ENCODE measurements at regions not wholly inside any gene's neighbourhood (a gene's known extent, or its start where the extent isn't known, plus 50 kb on each side); places are given as distances from the start of the nearest gene placed in this dataset.

DNA sequence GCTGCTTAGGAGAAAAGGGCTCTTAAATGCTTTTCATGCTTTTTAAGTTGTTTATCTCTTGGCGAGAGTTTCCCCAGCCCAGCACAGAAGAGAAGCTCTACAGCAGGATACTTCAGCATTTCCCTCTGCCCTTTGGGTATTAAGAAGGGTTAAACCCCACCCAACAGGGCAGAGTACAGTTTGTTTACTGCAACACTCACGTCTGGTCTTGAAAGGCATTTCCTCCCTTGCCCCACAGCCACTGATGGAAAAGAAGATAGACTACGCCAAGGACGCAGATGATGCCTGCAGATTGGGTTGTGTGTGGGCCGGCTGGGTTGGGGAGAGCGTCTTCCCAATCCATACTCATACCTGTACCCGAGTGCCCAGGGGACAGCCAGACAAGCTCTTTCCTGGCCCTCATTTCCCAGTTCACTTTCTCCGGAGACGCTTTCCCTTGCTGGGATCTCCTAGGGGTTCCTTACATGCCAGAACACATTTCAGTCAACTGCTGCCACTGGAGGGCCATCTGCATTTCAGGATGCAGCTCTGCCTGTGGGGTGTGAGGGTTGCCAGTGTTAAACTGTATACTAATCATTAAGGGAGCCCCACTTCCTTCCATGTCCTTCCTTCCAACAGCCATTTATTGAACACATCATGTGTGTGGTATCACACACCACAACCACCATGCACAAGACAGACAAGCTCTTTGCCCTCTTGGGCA is 96.5 kb upstream of the DHX15 start:
- Mint-ChIP-seq H3K4me1 (ENCODE audit: low read depth) (no peaks in the 10 kb centered on the region), H3K4me3 (no peak overlapping the region), H3K27ac (no peak overlapping the region), H3K36me3 (ENCODE audit: low read depth) (no peaks in the 10 kb centered on the region), H3K9me3 (no peaks in the 10 kb centered on the region), H3K27me3 (ENCODE audit: low read depth) (no peaks in the 10 kb centered on the region)
- no peak for DNase-seq (ENCODE audit: low spot score)

DNA sequence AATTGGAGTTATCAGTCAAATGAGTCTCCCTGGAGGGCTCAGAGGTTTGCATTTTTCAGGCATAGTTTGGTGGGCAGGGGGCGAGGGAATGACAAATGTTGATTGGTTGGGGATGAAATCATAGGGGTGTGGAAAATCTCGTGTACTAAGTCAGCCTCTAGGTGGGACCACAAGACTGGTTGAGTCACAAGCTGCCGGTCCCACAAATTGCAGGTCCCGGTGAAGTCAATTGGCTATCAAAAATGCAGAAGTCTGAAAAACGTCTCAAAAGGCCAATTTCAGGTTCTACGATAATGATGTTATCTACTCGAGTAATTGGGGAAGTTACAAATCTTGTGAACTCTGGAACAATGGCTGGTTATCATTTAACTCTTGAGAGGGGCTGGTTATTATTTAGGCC is 98.8 kb upstream of the DHX15 start:
- H3K27me3 Mint-ChIP-seq (ENCODE audit: low read depth), result no peaks in the 10 kb centered on the region
- no peak for DNase-seq (ENCODE audit: low spot score)
- H3K4me3 Mint-ChIP-seq, result no peak overlapping the region
- no peak overlapping the region for H3K27ac Mint-ChIP-seq
- H3K9me3 Mint-ChIP-seq, result no peaks in the 10 kb centered on the region
- H3K4me1 Mint-ChIP-seq (ENCODE audit: low read depth), result no peaks in the 10 kb centered on the region
- no peaks in the 10 kb centered on the region for H3K36me3 Mint-ChIP-seq (ENCODE audit: low read depth)

DNA sequence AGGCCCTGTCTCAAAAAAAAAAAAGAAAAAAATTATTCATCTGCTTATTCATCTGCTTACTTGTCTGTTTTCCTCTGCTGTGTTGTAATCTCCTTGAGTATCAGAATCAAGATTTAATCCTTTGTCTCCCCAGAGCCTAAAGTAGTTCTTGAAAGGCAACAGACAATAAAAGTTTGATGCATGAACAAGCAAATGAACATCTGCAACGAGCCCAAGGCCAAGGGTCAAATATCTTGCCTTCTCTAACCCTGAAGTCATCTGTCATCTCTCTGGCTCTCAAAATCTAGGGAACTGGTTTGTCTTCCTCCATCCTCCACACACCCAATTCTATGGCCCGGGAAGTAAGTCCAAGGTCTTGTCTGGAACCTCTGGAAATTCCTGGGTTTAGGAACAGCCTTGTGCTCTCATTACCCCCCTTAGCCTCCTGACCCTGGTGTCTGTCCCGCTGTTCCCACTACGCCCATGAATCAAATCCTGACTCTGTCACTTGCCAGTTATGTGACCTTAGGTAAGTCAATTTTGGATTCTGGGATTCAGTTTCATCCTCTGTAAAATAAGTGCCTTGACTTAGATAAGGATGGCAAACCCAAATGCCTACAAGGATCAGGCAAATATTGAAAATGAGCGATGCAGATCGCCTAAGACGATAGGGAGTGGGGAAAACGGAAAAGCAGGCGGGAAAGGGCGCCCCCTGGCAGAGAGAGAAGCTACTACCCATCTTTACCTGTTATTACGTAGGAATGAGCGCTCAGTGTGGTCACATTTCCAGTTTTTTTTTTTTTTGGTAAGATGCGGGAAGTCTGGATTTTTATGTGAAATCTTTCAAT is 102.7 kb upstream of the DHX15 start:
- no peak overlapping the region for H3K4me3 Mint-ChIP-seq
- peak; percentile 6 for DNase-seq (ENCODE audit: low spot score)

DNA sequence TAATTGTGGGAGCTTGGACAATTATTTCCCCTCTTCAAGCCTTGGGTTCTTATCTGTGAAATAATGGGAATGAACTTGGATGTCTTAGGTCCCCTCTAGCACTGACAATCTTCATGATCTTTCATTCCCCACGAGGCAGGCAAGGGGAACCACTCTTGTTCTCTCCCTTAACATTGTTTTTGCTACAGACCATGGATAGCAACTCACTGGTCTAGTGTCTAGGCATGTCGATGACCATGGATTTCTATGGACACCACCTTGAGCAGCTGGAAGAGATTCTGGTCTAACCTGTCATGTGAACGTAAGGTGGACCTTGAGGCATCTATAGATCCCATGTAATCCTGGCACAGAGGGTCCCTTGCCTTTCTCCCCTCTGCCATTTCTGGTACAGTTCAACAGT is 104.1 kb upstream of the DHX15 start:
- no peak overlapping the region for H3K4me3 Mint-ChIP-seq
- DNase-seq (ENCODE audit: low spot score), result no peak
- H3K27ac Mint-ChIP-seq, result no peak overlapping the region
- no peaks in the 10 kb centered on the region for H3K9me3 Mint-ChIP-seq
- no peaks in the 10 kb centered on the region for H3K36me3 Mint-ChIP-seq (ENCODE audit: low read depth)
- no peaks in the 10 kb centered on the region for H3K27me3 Mint-ChIP-seq (ENCODE audit: low read depth)
- H3K4me1 Mint-ChIP-seq (ENCODE audit: low read depth), result no peaks in the 10 kb centered on the region

More for the DNA sequence above, 102.7 kb upstream of the DHX15 start:
- no peaks in the 10 kb centered on the region for H3K9me3 Mint-ChIP-seq
- H3K27me3 Mint-ChIP-seq (ENCODE audit: low read depth), result no peaks in the 10 kb centered on the region
- no peaks in the 10 kb centered on the region for H3K4me1 Mint-ChIP-seq (ENCODE audit: low read depth)
- no peak overlapping the region for H3K27ac Mint-ChIP-seq
- no peaks in the 10 kb centered on the region for H3K36me3 Mint-ChIP-seq (ENCODE audit: low read depth)

DNA sequence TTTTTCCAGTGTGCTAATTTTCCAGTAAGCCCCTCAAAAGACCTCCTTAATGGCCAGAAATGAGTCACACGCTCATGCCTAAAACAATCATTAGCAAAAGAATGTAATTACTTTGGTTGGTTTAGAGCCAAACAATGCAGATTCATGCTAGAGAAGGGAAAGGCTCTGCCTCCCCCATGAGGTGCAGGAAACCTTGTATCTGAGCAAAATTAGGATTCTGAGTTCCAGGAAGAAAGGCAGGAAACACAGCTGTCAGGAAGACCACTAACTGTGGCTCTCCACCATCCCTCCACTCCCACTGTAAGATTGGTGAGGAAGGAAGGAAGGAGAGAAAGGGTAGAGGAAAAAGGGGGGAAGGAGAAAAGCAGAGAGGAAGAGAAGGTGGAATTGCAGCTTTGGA is 104.9 kb upstream of the DHX15 start:
- Mint-ChIP-seq H3K36me3 (ENCODE audit: low read depth) (no peaks in the 10 kb centered on the region), H3K27ac (no peak overlapping the region), H3K9me3 (no peaks in the 10 kb centered on the region), H3K4me3 (no peak overlapping the region), H3K4me1 (ENCODE audit: low read depth) (no peaks in the 10 kb centered on the region), H3K27me3 (ENCODE audit: low read depth) (no peaks in the 10 kb centered on the region)
- no peak for DNase-seq (ENCODE audit: low spot score)

DNA sequence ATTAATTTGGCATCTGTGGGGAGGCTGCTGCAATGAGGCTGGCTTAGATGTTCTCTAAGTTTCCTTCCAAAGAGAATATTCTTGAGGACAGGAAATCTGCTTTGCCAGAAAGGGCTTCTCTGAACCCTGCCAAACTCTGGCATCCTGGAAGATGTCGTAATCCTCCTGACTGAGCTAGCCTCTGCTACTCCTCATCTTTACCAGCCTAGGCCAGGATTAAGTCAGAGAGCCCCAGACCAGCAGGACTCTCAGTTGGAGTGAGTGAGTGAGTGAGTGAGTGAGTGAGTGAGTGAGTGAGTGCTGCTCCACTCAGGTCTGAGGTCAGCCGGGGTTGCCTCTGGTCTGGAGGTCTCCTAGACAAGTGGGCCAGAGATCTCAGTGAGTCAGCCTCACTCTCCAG is 104.9 kb upstream of the SOD3 start:
- no peak for DNase-seq (ENCODE audit: low spot score)

DNA sequence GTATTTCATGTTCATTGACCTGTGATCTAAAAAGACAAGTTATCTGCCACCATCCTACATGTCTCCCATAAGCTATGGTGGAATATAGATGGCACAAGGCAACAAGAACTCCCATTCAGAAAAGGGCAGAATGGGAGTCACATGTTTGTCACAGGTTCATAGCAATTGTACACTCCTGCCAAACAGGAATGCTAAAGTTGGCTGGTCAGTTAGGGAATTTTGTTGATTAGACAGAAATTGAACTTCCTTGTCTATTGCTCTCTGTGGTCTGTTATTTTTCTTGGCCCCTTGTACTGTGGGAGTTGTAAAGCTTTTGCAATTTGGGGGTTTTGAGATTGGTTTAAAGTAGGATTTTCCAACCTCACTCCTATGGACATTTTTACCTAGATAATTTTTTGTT is 101.7 kb upstream of the SOD3 start:
- H3K4me1 Mint-ChIP-seq (ENCODE audit: low read depth), result no peaks in the 10 kb centered on the region
- H3K4me3 Mint-ChIP-seq, result no peak overlapping the region
- no peaks in the 10 kb centered on the region for H3K9me3 Mint-ChIP-seq
- no peaks in the 10 kb centered on the region for H3K36me3 Mint-ChIP-seq (ENCODE audit: low read depth)
- no peaks in the 10 kb centered on the region for H3K27me3 Mint-ChIP-seq (ENCODE audit: low read depth)
- no peak overlapping the region for H3K27ac Mint-ChIP-seq
- DNase-seq (ENCODE audit: low spot score), result no peak

More for the DNA sequence above, 104.9 kb upstream of the SOD3 start:
- Mint-ChIP-seq H3K4me1 (ENCODE audit: low read depth) (no peaks in the 10 kb centered on the region), H3K27me3 (ENCODE audit: low read depth) (no peaks in the 10 kb centered on the region), H3K4me3 (no peak overlapping the region), H3K27ac (no peak overlapping the region), H3K9me3 (no peaks in the 10 kb centered on the region), H3K36me3 (ENCODE audit: low read depth) (no peaks in the 10 kb centered on the region)

DNA sequence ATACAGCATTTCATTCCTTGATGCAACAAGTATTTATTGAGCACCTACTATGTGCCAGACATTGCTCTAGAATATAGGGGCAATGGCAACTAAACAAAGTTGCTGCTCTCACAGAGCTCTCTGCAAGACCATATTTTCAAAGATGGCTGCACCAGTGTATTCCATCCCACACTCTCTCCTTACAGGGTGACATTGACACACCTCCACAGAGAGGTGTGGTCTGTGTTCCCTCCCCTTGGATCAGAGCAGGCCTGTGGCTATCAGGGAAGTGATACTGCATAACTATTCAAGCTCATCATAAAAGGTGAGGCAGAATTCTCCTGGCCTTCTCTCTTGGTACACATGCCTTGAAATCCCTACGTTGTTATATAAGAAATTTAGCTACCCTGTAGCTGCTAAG is 95.3 kb upstream of the SOD3 start:
- H3K27me3 Mint-ChIP-seq (ENCODE audit: low read depth), result no peaks in the 10 kb centered on the region
- H3K9me3 Mint-ChIP-seq, result no peaks in the 10 kb centered on the region
- H3K27ac Mint-ChIP-seq, result no peak overlapping the region
- no peaks in the 10 kb centered on the region for H3K4me1 Mint-ChIP-seq (ENCODE audit: low read depth)
- H3K4me3 Mint-ChIP-seq, result no peak overlapping the region
- no peak for DNase-seq (ENCODE audit: low spot score)
- no peaks in the 10 kb centered on the region for H3K36me3 Mint-ChIP-seq (ENCODE audit: low read depth)

DNA sequence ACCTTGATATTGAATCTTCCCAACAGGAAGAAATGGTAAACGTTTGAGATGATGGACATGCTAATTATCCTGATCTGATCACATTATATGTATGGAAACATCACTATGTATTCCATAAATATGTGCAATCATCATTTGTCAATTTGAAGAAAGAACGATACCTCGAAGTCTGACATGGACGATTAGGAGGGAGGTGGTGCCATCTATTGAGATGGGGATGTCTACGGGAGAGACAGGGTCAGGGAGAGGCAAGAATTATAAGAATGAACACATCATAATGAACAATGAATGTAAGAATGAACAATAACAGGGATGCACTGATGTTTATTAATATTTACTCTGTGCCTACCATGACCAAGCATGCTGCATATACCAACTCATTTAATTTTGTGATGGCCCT is 93.7 kb upstream of the SOD3 start:
- H3K27ac Mint-ChIP-seq, result no peak overlapping the region
- no peaks in the 10 kb centered on the region for H3K36me3 Mint-ChIP-seq (ENCODE audit: low read depth)
- no peak for DNase-seq (ENCODE audit: low spot score)
- H3K4me1 Mint-ChIP-seq (ENCODE audit: low read depth), result no peaks in the 10 kb centered on the region
- no peaks in the 10 kb centered on the region for H3K27me3 Mint-ChIP-seq (ENCODE audit: low read depth)
- H3K9me3 Mint-ChIP-seq, result no peaks in the 10 kb centered on the region
- no peak overlapping the region for H3K4me3 Mint-ChIP-seq

DNA sequence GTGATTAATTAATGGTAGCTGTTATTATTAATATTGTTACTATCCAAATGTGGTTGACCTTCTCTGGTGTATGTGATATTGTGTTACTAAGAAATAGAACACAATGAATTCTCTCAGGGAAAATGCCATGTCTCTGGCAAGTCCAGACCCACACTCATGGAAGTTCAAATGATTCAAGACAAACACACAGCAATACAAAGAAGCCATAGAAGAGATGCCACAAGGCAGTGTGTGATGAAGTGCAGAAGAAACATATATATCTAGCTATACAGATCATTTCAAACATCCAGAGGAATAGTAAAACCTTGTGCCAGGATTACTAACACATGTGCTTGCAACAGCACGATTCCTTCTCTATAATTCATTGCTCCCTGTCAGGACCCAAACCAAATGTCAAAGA is 93.1 kb upstream of the SOD3 start:
- no peak overlapping the region for H3K27ac Mint-ChIP-seq
- H3K4me3 Mint-ChIP-seq, result no peak overlapping the region
- DNase-seq (ENCODE audit: low spot score), result no peak
- H3K36me3 Mint-ChIP-seq (ENCODE audit: low read depth), result no peaks in the 10 kb centered on the region
- H3K9me3 Mint-ChIP-seq, result no peaks in the 10 kb centered on the region
- H3K4me1 Mint-ChIP-seq (ENCODE audit: low read depth), result no peaks in the 10 kb centered on the region
- H3K27me3 Mint-ChIP-seq (ENCODE audit: low read depth), result no peaks in the 10 kb centered on the region

DNA sequence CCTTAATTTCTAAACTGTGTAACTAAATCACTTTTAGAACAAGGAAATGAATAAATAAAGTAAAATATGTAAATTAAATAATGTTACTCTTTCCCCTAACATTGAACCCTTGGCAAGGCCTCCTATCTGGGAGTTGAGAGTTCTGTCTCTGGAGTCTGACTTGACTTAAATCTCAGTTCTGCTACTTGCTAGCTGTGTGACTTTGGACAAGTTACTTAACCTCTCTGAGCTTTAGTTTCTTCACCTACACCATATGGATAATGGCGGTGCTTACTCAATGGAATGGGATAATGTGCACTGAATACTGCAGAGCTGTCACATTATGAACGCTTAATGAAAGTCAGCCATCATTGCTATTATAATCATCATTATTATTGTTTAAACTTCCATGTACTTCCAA is 92.1 kb upstream of the SOD3 start:
- no peaks in the 10 kb centered on the region for H3K4me1 Mint-ChIP-seq (ENCODE audit: low read depth)

DNA sequence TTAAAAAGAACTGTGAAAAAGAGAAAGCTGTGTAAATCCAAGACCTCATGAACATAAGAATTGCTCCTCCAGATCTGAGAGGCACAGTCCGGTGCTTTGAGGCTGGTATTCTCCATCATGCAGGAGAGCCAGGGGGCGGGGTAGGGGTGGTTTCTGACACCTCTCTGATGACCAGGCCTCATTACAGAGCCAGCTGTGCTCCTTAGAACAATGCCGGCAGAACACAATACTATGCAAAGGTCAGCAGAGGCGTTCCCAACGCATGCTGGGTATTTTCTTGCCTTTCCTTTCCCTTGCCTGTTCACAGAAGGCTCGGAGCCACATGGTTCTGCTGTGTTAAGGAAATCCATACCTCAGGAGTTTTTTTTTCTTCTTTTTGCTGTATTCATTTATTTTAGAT is 91.2 kb upstream of the SOD3 start:
- DNase-seq (ENCODE audit: low spot score), result no peak

More for the DNA sequence above, 92.1 kb upstream of the SOD3 start:
- H3K9me3 Mint-ChIP-seq, result no peaks in the 10 kb centered on the region
- H3K27ac Mint-ChIP-seq, result no peak overlapping the region
- no peaks in the 10 kb centered on the region for H3K27me3 Mint-ChIP-seq (ENCODE audit: low read depth)
- no peak overlapping the region for H3K4me3 Mint-ChIP-seq
- no peak for DNase-seq (ENCODE audit: low spot score)
- H3K36me3 Mint-ChIP-seq (ENCODE audit: low read depth), result no peaks in the 10 kb centered on the region

DNA sequence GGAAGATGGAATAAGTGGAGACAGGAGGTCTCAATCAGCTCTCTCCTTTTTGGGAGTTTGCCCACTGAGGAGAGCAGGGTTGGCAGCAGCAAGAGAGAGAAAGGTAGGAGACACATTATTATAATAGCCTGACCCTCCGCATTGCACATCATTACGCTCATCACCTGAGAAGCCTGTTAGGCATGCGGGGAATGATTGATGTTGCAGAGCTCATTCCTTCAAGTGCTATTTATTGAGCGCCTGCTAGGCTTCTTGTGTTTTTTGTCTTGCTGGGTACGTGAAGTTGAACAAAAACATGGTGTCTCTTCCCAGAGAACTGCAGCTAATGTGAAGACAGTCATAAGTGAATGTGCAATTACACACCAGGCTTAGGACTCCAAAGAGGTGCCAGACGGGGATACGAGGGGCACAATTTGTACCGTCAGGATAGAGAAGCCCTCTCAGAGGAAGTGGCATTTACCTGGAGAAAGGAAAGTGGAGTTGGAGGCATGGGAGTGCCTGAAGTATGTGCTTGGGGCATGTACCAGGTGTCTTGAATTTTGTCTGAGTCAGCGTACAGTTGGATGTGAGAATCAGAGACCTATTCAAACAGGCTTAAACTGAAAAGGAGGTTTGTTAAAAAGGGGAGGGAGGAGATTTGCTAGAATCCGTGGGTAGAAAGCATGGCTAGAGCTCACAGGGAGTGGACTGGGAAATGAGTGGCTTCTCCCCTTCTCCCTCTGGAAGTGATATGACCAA is 90.2 kb upstream of the SOD3 start:
- Mint-ChIP-seq H3K4me1 (ENCODE audit: low read depth) (no peaks in the 10 kb centered on the region), H3K36me3 (ENCODE audit: low read depth) (no peaks in the 10 kb centered on the region), H3K9me3 (no peaks in the 10 kb centered on the region), H3K27me3 (ENCODE audit: low read depth) (no peaks in the 10 kb centered on the region), H3K27ac (no peak overlapping the region), H3K4me3 (no peak overlapping the region)
- DNase-seq (ENCODE audit: low spot score), result no peak

More for the DNA sequence above, 91.2 kb upstream of the SOD3 start:
- Mint-ChIP-seq H3K4me1 (ENCODE audit: low read depth) (no peaks in the 10 kb centered on the region), H3K4me3 (no peak overlapping the region), H3K27me3 (ENCODE audit: low read depth) (no peaks in the 10 kb centered on the region), H3K36me3 (ENCODE audit: low read depth) (no peaks in the 10 kb centered on the region), H3K9me3 (no peaks in the 10 kb centered on the region), H3K27ac (no peak overlapping the region)

DNA sequence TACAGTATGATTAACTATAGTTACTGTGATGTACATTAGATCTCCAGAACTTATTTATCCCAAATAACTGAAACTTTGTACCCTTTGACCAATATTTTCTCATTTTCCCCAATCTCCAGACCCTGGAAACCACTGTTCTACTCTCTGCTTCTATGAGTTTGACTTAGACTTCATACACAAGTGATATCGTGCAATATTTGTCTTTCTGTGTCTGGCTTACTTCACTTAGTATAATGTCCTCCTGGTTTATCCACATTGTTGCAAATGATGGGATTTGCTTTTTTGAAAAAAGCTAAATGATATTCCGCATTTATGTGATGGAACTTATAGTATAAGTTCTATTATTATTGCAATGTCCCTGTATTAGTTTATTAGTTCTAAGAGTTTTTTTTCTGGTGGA is 81.8 kb upstream of the SOD3 start:
- Mint-ChIP-seq H3K36me3 (ENCODE audit: low read depth) (no peaks in the 10 kb centered on the region), H3K27ac (no peak overlapping the region)

More for the DNA sequence above, 81.8 kb upstream of the SOD3 start:
- Mint-ChIP-seq H3K27me3 (ENCODE audit: low read depth) (no peaks in the 10 kb centered on the region), H3K4me3 (no peak overlapping the region), H3K9me3 (peaks cover 10% of the 10 kb centered on the region), H3K4me1 (ENCODE audit: low read depth) (no peaks in the 10 kb centered on the region)
- no peak for DNase-seq (ENCODE audit: low spot score)
